GM12873 (cell line): ENCODE measurements at regions not wholly inside any gene's neighbourhood (a gene's known extent, or its start where the extent isn't known, plus 50 kb on each side); places are given as distances from the start of the nearest gene placed in this dataset.

Source experiments
- CTCF ChIP-seq: IDR thresholded peaks from 2 replicates; pipeline ENCODE4 v1.5.1; 2012; ENCODE audit warnings: low read depth, mild to moderate bottlenecking, moderate library complexity, low read length, control low read depth; ENCODE audit not compliant: insufficient read depth; ENCODE audit errors: missing control alignments

GRCh38 chr2:207224791-207225482 lies 59.2 kb upstream of the KLF7 start:
- TF ChIP-seq CTCF = no peak

- TF ChIP-seq CTCF = no peak
These were observed 60.0 kb upstream of the KLF7 start for GRCh38 chr2:207225773-207226172.

GRCh38 chr2:207226243-207226642 lies 60.5 kb upstream of the KLF7 start:
- TF ChIP-seq CTCF = no peak

- TF ChIP-seq CTCF = no peak
These were observed 60.9 kb upstream of the KLF7 start for GRCh38 chr2:207226671-207227061.

- no peak for TF ChIP-seq CTCF
These were observed 61.5 kb upstream of the KLF7 start for GRCh38 chr2:207227062-207227748.

GRCh38 chr2:207227749-207228145 lies 62.0 kb upstream of the KLF7 start:
- no peak for TF ChIP-seq CTCF

GRCh38 chr2:207228402-207228801 lies 62.7 kb upstream of the KLF7 start:
- TF ChIP-seq CTCF = no peak
